Endothelial cell of umbilical vein (primary cell): ENCODE measurements at regions not wholly inside any gene's neighbourhood (a gene's known extent, or its start where the extent isn't known, plus 50 kb on each side); places are given as distances from the start of the nearest gene placed in this dataset.

Experiments used
- BruUV-seq: library from RNA; stranded (reverse); fragments of 400-500 nt; replicated peaks from 2 replicates; lab custom pipeline; 2021; lab: Mats Ljungman, UMichigan
- CTCF ChIA-PET: fragments of 300-600, 350-600 bp; sonication (Branson Sonifier 250); formaldehyde crosslinking; loops from one replicate; lab custom pipeline; 2021; ENCODE audit warnings: antibody characterized with exemption, inconsistent platforms; lab: Charles Lee
- POLR2A ChIA-PET: fragments of 300-600, 350-600 bp; sonication (Branson Sonifier 250); formaldehyde crosslinking; loops from one replicate; lab custom pipeline; 2021; ENCODE audit warnings: antibody characterized with exemption, inconsistent platforms; lab: Charles Lee
- DNase-seq: peaks from one replicate; pipeline ENCODE4 v3.0.0-alpha.2; 2011; ENCODE audit warnings: low read depth, low spot score
- FAIRE-seq: peaks from 2 replicates; lab custom pipeline; 2011; peaks lifted over from hg19 to GRCh38; lab: Jason Lieb, UNC
- H2AFZ ChIP-seq: 2 replicates; pipeline ENCODE4 v1.6.0; 2012; ENCODE audit warnings: low read depth, low read length, control low read depth, inconsistent platforms
- H3K27ac ChIP-seq: 2 replicates; pipeline ENCODE4 v1.5.1; 2011; ENCODE audit warnings: low read depth, mild to moderate bottlenecking, control low read depth, low read length, moderate library complexity; ENCODE audit not compliant: insufficient read depth
- H3K27me3 ChIP-seq, 2 experiments: 2 replicates each; pipeline versions ENCODE4 v1.6.0 to v1.6.1; 2011; ENCODE audit warnings: low read length in 2 of 2, mixed read lengths in 1 of 2; ENCODE audit not compliant: control insufficient read depth in 2 of 2, insufficient read depth in 2 of 2
- H3K36me3 ChIP-seq, 2 experiments: 2 replicates in 1 of 2; 3 replicates in 1 of 2; pipeline ENCODE4 v1.5.1; 2011; ENCODE audit warnings: low read length in 2 of 2, mild to moderate bottlenecking in 1 of 2, moderate library complexity in 1 of 2; ENCODE audit not compliant: control insufficient read depth in 2 of 2, insufficient read depth in 2 of 2; ENCODE audit errors: extremely low read depth in 1 of 2
- H3K4me1 ChIP-seq: 3 replicates; pipeline ENCODE4 v1.5.1; 2011; ENCODE audit warnings: mild to moderate bottlenecking, low read length; ENCODE audit not compliant: control insufficient read depth, insufficient read depth; ENCODE audit errors: extremely low read depth
- H3K4me2 ChIP-seq: 2 replicates; pipeline ENCODE4 v1.6.1; 2011; ENCODE audit warnings: low read length, control low read depth, mixed read lengths; ENCODE audit not compliant: insufficient read depth
- H3K4me3 ChIP-seq, 3 experiments: fragments of 200-600 bp in 1 of 3; sonication (generic), shearing (Covaris generic) in 1 of 3; replicated peaks in 1 of 3; 2 replicates each; pipeline ENCODE4 v1.5.1; 2011 to 2016; ENCODE audit warnings: control low read depth in 3 of 3, low read length in 3 of 3, mild to moderate bottlenecking in 2 of 3, inconsistent platforms in 1 of 3, low read depth in 1 of 3, moderate library complexity in 1 of 3; ENCODE audit not compliant: insufficient read depth in 1 of 3
- H3K79me2 ChIP-seq: 2 replicates; pipeline ENCODE4 v1.6.0; 2012; ENCODE audit warnings: low read length, inconsistent platforms; ENCODE audit not compliant: control insufficient read depth, insufficient read depth
- H3K9ac ChIP-seq: replicated peaks from 2 replicates; pipeline ENCODE3; 2011; ENCODE audit warnings: low read length, control low read depth; ENCODE audit not compliant: insufficient read depth; ENCODE audit errors: extremely low read depth
- H3K9me1 ChIP-seq: replicated peaks from 3 replicates; pipeline ENCODE4 v1.6.0; 2011; ENCODE audit warnings: mild to moderate bottlenecking, low read length; ENCODE audit not compliant: control insufficient read depth, insufficient read depth; ENCODE audit errors: extremely low read depth
- H3K9me3 ChIP-seq: replicated peaks from 2 replicates; pipeline ENCODE4 v1.5.1; 2012; ENCODE audit warnings: low read length, inconsistent platforms; ENCODE audit not compliant: control insufficient read depth, insufficient read depth
- H4K20me1 ChIP-seq: replicated peaks from 2 replicates; pipeline ENCODE3; 2011; ENCODE audit warnings: mild to moderate bottlenecking, low read length; ENCODE audit not compliant: control insufficient read depth, insufficient read depth; ENCODE audit errors: extremely low read depth
- EZH2 ChIP-seq: IDR thresholded peaks from 2 replicates; pipeline ENCODE4 v1.6.1; 2012; ENCODE audit warnings: borderline replicate concordance, low read depth, mild to moderate bottlenecking, moderate library complexity, low read length, inconsistent platforms; ENCODE audit not compliant: severe bottlenecking
- FOS ChIP-seq: IDR thresholded peaks from 2 replicates; pipeline ENCODE4 v1.6.1; 2011; ENCODE audit warnings: mild to moderate bottlenecking, low read length, moderate library complexity, borderline replicate concordance; ENCODE audit not compliant: insufficient read depth
- GATA2 ChIP-seq: IDR thresholded peaks from 2 replicates; pipeline ENCODE4 v1.7.0; 2011; ENCODE audit warnings: low read depth, mild to moderate bottlenecking, moderate library complexity, mixed read lengths, low read length; ENCODE audit not compliant: insufficient read length, insufficient read depth
- JUN ChIP-seq: IDR thresholded peaks from 2 replicates; pipeline ENCODE4 v1.6.1; 2011; ENCODE audit warnings: borderline replicate concordance, low read depth; ENCODE audit not compliant: insufficient read length, insufficient read depth
- MYC ChIP-seq: IDR thresholded peaks from one replicate; pipeline ENCODE4 v1.6.1; 2011; ENCODE audit warnings: mild to moderate bottlenecking, low read depth, low read length
- POLR2A ChIP-seq: IDR thresholded peaks from 2 replicates; pipeline ENCODE4 v1.6.1; 2012; ENCODE audit warnings: low read depth, mild to moderate bottlenecking, control low read depth, low read length
- POLR2AphosphoS5 ChIP-seq: IDR thresholded peaks from 2 replicates; pipeline ENCODE4 v1.6.1; 2012; ENCODE audit warnings: low read depth, mild to moderate bottlenecking, control low read depth, low read length, moderate library complexity; ENCODE audit not compliant: insufficient read depth
- dilution Hi-C: fragments of 300-500 bp; cut with MboI; formaldehyde crosslinking; loops from one replicate; pipeline ENCODE4 v1.15.0; 2019; ENCODE audit warnings: low sequenced_read_pairs; ENCODE audit not compliant: extremely low pct_ligation_motif_present
- intact Hi-C: fragments of 100-400 bp; cut with micrococcal nuclease; formaldehyde crosslinking; loops from one replicate; pipeline ENCODE4 v1.10.0; 2022
- TF ChIP-seq, protein P1 (sequence below): IDR thresholded peaks from 2 replicates; pipeline ENCODE4 v1.6.1; 2011; ENCODE audit not compliant: insufficient read depth, insufficient read length
- TF ChIP-seq, protein P2 (sequence below), 2 donors: IDR thresholded peaks; 1 replicate in 1 of 2; 2 replicates in 1 of 2; pipeline ENCODE4 v1.5.1; 2011; ENCODE audit warnings: low read length in 2 of 2, mild to moderate bottlenecking in 2 of 2, moderate library complexity in 2 of 2, control low read depth in 1 of 2, inconsistent platforms in 1 of 2, low read depth in 1 of 2; ENCODE audit not compliant: insufficient read depth in 1 of 2; ENCODE audit errors: extremely low read depth in 1 of 2

DNA sequence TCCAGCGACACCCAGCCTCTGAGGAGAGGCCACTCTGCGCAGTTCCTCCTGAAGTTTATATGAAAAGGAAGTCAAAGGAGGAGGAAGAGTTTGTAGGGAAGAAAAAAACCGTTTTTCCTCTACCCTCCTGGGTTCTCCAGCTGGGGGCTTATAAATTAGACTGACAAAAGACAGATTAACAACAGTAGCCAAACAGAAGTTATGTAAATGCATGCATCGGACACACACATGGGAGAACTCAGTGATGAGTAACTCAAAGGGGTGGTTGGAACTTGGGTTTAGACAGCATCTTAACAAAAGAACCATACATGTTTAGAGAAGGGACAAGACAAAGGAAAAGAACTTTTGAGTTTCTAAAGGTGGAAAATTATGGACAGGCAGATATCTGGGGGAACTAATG, 71.2 kb downstream of the CD24 start:
- H2AFZ ChIP-seq: no peak overlapping the region
- no peaks in the 10 kb centered on the region for H3K36me3 ChIP-seq
- TF ChIP-seq GATA2 (no peak), MYC (no peak), POLR2AphosphoS5 (no peak), JUN (no peak), FOS (no peak), EZH2 (no peak), POLR2A (no peak)
- TF ChIP-seq, protein P1, sequence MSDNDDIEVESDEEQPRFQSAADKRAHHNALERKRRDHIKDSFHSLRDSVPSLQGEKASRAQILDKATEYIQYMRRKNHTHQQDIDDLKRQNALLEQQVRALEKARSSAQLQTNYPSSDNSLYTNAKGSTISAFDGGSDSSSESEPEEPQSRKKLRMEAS: no peak
- TF ChIP-seq, protein P2, sequence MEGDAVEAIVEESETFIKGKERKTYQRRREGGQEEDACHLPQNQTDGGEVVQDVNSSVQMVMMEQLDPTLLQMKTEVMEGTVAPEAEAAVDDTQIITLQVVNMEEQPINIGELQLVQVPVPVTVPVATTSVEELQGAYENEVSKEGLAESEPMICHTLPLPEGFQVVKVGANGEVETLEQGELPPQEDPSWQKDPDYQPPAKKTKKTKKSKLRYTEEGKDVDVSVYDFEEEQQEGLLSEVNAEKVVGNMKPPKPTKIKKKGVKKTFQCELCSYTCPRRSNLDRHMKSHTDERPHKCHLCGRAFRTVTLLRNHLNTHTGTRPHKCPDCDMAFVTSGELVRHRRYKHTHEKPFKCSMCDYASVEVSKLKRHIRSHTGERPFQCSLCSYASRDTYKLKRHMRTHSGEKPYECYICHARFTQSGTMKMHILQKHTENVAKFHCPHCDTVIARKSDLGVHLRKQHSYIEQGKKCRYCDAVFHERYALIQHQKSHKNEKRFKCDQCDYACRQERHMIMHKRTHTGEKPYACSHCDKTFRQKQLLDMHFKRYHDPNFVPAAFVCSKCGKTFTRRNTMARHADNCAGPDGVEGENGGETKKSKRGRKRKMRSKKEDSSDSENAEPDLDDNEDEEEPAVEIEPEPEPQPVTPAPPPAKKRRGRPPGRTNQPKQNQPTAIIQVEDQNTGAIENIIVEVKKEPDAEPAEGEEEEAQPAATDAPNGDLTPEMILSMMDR (IDR thresholded peaks at IDR 0.05; ENCODE audit: extremely low read depth in 1 of 2, insufficient read depth in 1 of 2, low read depth in 1 of 2, low read length in 2 of 2): no peak
- H3K9me1 ChIP-seq: no peaks in the 10 kb centered on the region
- intact Hi-C loops (no loop called here), dilution Hi-C loops (no loop called here)
- ChIA-PET CTCF (no interaction called here), POLR2A (no interaction called here)
- BruUV-seq: no TSS peak
- no peak overlapping the region for H3K4me3 ChIP-seq
- no peaks in the 10 kb centered on the region for H3K79me2 ChIP-seq
- H3K9me3 ChIP-seq: no peaks in the 10 kb centered on the region
- H3K27ac ChIP-seq: no peak overlapping the region
- no peak for DNase-seq
- no peaks in the 10 kb centered on the region for H4K20me1 ChIP-seq
- H3K4me1 ChIP-seq: no peaks in the 10 kb centered on the region
- no peak for FAIRE-seq
- H3K4me2 ChIP-seq: no peak overlapping the region
- H3K9ac ChIP-seq: no peak overlapping the region
- no peaks in the 10 kb centered on the region for H3K27me3 ChIP-seq
